Breast epithelium (tissue), 4 donors: ENCODE measurements at regions not wholly inside any gene's neighbourhood (a gene's known extent, or its start where the extent isn't known, plus 50 kb on each side); places are given as distances from the start of the nearest gene placed in this dataset.

ENCODE experiments used
- DNase-seq, 2 donors: peaks; one replicate each; pipeline ENCODE4 v3.0.0-alpha.2; 2019; ENCODE audit warnings: low spot score in 2 of 2
- H3K27ac ChIP-seq, 2 donors: fragments of 200-600 bp; sonication (generic) in 1 of 2; one replicate each; pipeline ENCODE4 v1.5.1; 2016 to 2019; ENCODE audit warnings: mild to moderate bottlenecking in 1 of 2
- H3K27me3 ChIP-seq, 2 donors: fragments of 200-600 bp; sonication (generic) in 1 of 2; one replicate each; pipeline versions ENCODE4 v1.5.1 to v1.6.0; 2017 to 2019; ENCODE audit warnings: control low read depth in 1 of 2, mild to moderate bottlenecking in 1 of 2
- H3K36me3 ChIP-seq: fragments of 200-600 bp; one replicate; pipeline ENCODE4 v1.5.1; 2019
- H3K4me1 ChIP-seq, 2 donors: fragments of 200-600 bp; sonication (generic); one replicate each; pipeline ENCODE4 v1.5.1; 2016 to 2019; ENCODE audit warnings: control low read depth in 1 of 2
- H3K4me3 ChIP-seq, 3 donors: fragments of 200-600 bp; sonication (generic); 1 replicate in 2 of 3; 2 replicates in 1 of 3; pipeline ENCODE4 v1.5.1; 2016 to 2019; ENCODE audit warnings: mild to moderate bottlenecking in 3 of 3, moderate library complexity in 2 of 3
- H3K9me3 ChIP-seq, 2 donors: fragments of 200-600 bp; sonication (generic) in 1 of 2; one replicate each; pipeline ENCODE4 v1.5.1; 2016 to 2019; ENCODE audit warnings: control low read depth in 1 of 2
- CTCF ChIP-seq, 3 donors: fragments of 450-650 bp; IDR thresholded peaks; one replicate each; pipeline ENCODE4 v1.5.1; 2016 to 2017; ENCODE audit warnings: antibody characterized with exemption in 3 of 3, mild to moderate bottlenecking in 3 of 3, moderate library complexity in 3 of 3
- POLR2A ChIP-seq: fragments of 450-650 bp; IDR thresholded peaks from one replicate; pipeline ENCODE4 v1.6.1; 2016; ENCODE audit warnings: antibody characterized with exemption, mild to moderate bottlenecking, moderate library complexity
- POLR2AphosphoS5 ChIP-seq, 3 donors: sonication (generic); formaldehyde crosslinking; IDR thresholded peaks; one replicate each; pipeline ENCODE4 v1.6.1; 2017; ENCODE audit warnings: antibody characterized with exemption in 3 of 3
- intact Hi-C: fragments of 100-400 bp; cut with DNase I; formaldehyde crosslinking; loops from one replicate; pipeline ENCODE4 v1.15.1; 2023; ENCODE audit warnings: low total_unique reads

DNA sequence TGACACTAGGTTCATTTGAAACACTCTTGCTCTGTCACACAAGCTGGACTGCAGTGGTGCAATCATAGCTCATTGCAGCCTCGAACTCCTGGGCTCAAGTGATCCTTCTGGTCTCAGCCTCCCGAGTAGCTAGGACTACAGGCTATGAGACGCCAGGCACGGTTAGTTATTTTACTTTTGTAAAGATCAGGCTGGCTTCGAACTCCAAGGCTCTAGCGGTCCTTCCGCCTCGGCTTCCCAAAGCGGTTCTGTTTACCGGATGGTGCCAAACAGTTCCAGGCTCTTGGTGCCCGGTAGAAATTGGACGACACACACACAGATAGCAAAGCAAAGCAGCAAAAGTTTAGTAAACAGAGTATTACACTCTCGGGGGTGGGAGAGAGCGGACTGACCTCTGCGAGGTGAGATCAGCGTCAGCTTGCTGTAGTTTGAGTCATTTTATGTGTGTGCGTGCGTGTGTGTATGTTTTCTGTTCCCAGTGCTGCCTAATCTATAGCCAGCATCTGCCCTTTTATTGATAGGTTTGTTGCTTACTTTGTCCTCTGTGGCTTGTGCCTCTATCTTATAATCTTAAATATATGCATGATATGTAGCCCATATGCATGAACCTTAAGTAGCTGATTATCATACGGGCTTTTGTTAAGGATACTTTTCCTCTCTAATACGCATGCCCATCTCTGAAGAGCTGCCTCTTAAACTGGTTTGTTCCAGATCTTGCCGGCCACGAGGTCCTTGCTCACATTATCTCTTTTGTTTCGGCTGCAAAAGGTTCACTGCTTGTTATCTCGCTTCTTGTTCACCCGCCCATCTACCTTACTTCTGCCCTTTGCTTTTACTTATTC lies 75.2 kb downstream of the OR2B2 start:
- peak in 2 of 3 donors; percentile 58 to 62 for TF ChIP-seq POLR2AphosphoS5 (IDR thresholded peaks at IDR 0.05)
- TF ChIP-seq CTCF (IDR thresholded peaks at IDR 0.05), result no peak
- no peaks in the 10 kb centered on the region for H3K27me3 ChIP-seq
- H3K4me1 ChIP-seq, result peaks cover 0 to 13% of the 10 kb centered on the region in 2 donors
- H3K36me3 ChIP-seq, result no peaks in the 10 kb centered on the region
- peak overlapping the region; percentile 95 to 100 for H3K27ac ChIP-seq
- H3K4me3 ChIP-seq, result peak overlapping the region; percentile 55 to 77 (median 60)
- intact Hi-C loops, result loop anchor here (1.0 to 5.0 kb wide), 2 partner anchors 45 to 1105 kb away; no protein-coding TSS in a partner anchor
- H3K9me3 ChIP-seq, result no peaks in the 10 kb centered on the region
- DNase-seq, result no peak

DNA sequence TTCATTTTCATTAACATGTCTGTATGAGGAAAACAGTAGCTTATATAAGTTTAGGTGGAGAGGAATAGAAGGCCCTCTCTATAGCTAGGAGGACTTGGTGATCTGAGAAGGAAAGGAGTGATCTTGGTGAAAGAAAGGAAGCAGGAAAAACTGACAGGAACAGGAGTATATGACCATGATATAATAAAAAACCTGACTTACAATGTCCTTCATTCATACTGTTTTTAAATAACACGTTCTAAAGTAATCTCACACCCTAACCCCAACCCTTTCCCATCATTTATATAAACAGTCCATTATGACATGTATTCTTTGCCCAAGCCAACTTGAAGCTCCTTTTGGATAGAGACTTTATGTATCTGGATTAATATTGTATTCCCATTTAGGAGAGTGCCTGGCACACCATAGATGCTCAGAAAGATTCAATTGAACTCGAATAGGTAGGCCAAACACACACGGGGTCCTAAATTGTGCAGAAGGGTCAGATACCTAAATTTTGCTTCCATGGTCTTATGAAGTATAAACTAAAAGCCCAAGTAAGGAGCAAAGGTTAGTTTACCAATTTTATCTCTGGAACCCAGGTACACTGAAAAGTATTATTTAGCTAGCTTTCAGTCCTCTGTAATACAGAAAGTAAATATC lies 75.9 kb downstream of the OR2B2 start:
- no peak for DNase-seq
- peak overlapping the region; percentile 95 to 100 for H3K27ac ChIP-seq
- H3K4me1 ChIP-seq, result peaks cover 0 to 13% of the 10 kb centered on the region in 2 donors
- H3K4me3 ChIP-seq, result peak overlapping the region; percentile 55 to 77 (median 60)
- intact Hi-C loops, result loop anchor here (1.0 to 5.0 kb wide), 2 partner anchors 46 to 1106 kb away; no protein-coding TSS in a partner anchor
- no peaks in the 10 kb centered on the region for H3K9me3 ChIP-seq
- TF ChIP-seq CTCF (IDR thresholded peaks at IDR 0.05) (no peak), POLR2A (no peak), POLR2AphosphoS5 (IDR thresholded peaks at IDR 0.05) (no peak)
- H3K36me3 ChIP-seq, result no peaks in the 10 kb centered on the region
- no peaks in the 10 kb centered on the region for H3K27me3 ChIP-seq

DNA sequence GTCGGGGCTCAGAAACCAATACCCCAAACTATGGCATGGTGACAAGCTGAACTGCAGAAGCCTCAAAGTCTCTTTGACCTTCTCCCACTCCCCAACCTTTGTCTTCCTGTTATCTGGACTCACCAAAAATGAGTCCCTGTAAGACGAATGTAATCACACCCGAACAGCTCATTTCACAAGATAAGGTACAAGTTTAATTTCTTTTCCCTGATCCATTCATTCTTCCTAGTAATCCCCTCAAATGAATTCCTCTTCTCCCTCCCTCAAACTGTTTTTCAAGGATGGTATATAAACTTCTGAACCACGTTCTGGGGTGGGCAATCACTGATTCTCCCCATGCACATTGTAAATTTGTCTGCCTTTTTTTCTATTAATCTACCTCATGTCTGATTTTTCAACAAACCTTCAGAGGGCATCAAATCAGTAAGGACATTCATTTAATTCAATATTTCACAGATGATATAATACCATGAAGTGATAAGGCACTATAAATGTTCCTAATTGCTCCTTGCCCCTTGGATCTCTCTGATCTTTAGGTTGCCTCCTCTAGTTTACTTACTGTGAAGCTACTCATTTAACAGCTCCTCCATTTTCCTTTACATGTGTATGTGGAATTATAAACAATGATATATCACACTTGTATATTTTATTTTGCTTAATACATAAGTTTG lies 77.2 kb downstream of the OR2B2 start:
- Histone ChIP-seq H3K27me3 (no peaks in the 10 kb centered on the region), H3K36me3 (no peaks in the 10 kb centered on the region), H3K9me3 (no peaks in the 10 kb centered on the region), H3K4me1 (peaks cover 0 to 13% of the 10 kb centered on the region in 2 donors), H3K4me3 (no peak overlapping the region), H3K27ac (no peak overlapping the region)
- TF ChIP-seq POLR2A (no peak), CTCF (IDR thresholded peaks at IDR 0.05) (no peak), POLR2AphosphoS5 (IDR thresholded peaks at IDR 0.05) (no peak)
- intact Hi-C loops, result loop anchor here (5.0 kb wide), 1 partner anchor 1107 kb away; no protein-coding TSS in a partner anchor
- DNase-seq, result no peak

GRCh38 chr6:27834384-27834783 lies 77.8 kb downstream of the OR2B2 start:
- H3K27me3 ChIP-seq, result no peaks in the 10 kb centered on the region
- intact Hi-C loops, result no loop called here
- no peak for TF ChIP-seq POLR2A
- no peak for TF ChIP-seq POLR2AphosphoS5 (IDR thresholded peaks at IDR 0.05)
- TF ChIP-seq CTCF (IDR thresholded peaks at IDR 0.05), result no peak

More at GRCh38 chr6:27834384-27834783, 77.8 kb downstream of the OR2B2 start:
- no peak for DNase-seq
- no peaks in the 10 kb centered on the region for H3K36me3 ChIP-seq
- peaks cover 0 to 13% of the 10 kb centered on the region in 2 donors for H3K4me1 ChIP-seq
- H3K4me3 ChIP-seq, result no peak overlapping the region
- H3K27ac ChIP-seq, result no peak overlapping the region
- no peaks in the 10 kb centered on the region for H3K9me3 ChIP-seq
